ENCODE measurements at regions not wholly inside any gene's neighbourhood (a gene's known extent, or its start where the extent isn't known, plus 50 kb on each side); places are given as distances from the start of the nearest gene placed in this dataset.

DNA sequence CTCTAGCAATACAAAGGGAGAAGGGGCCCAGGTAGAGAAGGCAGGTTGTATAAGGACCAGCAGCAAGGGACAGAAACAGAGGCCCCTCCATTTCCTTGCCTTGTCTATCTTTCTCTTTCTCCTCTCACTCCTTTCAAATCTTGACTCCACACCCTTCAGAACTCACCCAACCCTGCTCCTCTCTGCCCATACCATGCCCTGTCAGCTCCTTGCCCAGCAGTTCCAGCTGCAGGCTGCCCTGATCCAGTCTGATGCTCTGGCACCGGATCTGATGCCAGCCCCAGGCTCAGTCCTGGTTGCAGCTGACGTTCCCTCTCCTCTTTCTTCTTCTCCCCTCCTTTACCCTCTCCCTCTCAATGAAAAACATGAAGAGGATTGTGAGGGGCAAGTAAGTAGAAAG, 291.2 kb downstream of the FBXW7 start:
- TF ChIP-seq POLR2AphosphoS5 (IDR thresholded peaks at IDR 0.05; ENCODE audit: insufficient read depth in 1 of 2, low read depth in 1 of 2): no peak
- TF ChIP-seq POLR2A (IDR thresholded peaks at IDR 0.05): no peak
- TF ChIP-seq, protein P1, sequence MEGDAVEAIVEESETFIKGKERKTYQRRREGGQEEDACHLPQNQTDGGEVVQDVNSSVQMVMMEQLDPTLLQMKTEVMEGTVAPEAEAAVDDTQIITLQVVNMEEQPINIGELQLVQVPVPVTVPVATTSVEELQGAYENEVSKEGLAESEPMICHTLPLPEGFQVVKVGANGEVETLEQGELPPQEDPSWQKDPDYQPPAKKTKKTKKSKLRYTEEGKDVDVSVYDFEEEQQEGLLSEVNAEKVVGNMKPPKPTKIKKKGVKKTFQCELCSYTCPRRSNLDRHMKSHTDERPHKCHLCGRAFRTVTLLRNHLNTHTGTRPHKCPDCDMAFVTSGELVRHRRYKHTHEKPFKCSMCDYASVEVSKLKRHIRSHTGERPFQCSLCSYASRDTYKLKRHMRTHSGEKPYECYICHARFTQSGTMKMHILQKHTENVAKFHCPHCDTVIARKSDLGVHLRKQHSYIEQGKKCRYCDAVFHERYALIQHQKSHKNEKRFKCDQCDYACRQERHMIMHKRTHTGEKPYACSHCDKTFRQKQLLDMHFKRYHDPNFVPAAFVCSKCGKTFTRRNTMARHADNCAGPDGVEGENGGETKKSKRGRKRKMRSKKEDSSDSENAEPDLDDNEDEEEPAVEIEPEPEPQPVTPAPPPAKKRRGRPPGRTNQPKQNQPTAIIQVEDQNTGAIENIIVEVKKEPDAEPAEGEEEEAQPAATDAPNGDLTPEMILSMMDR (IDR thresholded peaks at IDR 0.05): no peak
- Histone ChIP-seq H3K9me3 (no peaks in the 10 kb centered on the region), H3K36me3 (no peaks in the 10 kb centered on the region), H3K27ac (no peak overlapping the region), H3K27me3 (no peaks in the 10 kb centered on the region), H3K4me3 (no peak overlapping the region), H3K4me1 (no peaks in the 10 kb centered on the region)
- DNase-seq (ENCODE audit: extremely low spot score in 2 of 2): no peak
- intact Hi-C loops (cut with DNase I): no loop called here

DNA sequence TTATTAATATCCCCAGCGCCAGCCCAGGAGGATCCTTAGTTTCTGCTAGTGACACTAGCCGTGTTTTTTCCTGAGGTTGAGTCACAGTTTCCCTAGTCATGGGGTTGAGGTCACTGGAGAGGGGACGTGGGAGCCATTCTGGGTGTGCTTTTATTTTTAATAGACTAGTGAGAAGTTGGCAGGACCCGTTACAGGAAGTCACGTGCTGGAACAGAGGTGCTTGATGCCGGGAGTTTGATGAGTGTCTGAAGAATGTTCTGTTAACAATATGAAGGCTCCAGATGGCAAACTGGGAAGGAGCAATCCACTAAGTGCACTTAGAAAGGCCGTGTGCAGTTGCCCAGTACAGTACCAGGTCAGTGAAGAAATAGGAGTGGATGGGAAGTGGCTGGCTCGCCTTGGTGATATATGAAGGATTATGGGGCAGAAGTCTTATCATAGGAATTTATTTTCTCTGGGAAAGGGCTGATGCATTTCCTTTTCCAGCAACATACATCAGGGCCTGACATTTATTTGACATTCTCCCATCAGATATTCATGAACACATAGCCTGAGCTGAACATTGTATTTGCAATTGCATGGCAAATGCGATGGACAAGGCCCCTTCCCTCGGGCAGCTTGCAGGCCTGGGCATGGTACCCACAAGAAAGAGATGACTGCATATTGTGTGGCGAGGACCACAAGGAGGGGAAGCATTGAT, 291.8 kb downstream of the FBXW7 start:
- TF ChIP-seq POLR2AphosphoS5 (IDR thresholded peaks at IDR 0.05; ENCODE audit: insufficient read depth in 1 of 2, low read depth in 1 of 2): peak in 1 of 2 donors; percentile 76
- TF ChIP-seq, protein P1 (IDR thresholded peaks at IDR 0.05): no peak
- intact Hi-C loops (cut with DNase I): no loop called here
- H3K36me3 ChIP-seq: no peaks in the 10 kb centered on the region
- no peak for DNase-seq (ENCODE audit: extremely low spot score in 2 of 2)
- no peak overlapping the region for H3K27ac ChIP-seq
- H3K9me3 ChIP-seq: no peaks in the 10 kb centered on the region
- no peak overlapping the region for H3K4me3 ChIP-seq
- H3K27me3 ChIP-seq: no peaks in the 10 kb centered on the region
- H3K4me1 ChIP-seq: no peaks in the 10 kb centered on the region

DNA sequence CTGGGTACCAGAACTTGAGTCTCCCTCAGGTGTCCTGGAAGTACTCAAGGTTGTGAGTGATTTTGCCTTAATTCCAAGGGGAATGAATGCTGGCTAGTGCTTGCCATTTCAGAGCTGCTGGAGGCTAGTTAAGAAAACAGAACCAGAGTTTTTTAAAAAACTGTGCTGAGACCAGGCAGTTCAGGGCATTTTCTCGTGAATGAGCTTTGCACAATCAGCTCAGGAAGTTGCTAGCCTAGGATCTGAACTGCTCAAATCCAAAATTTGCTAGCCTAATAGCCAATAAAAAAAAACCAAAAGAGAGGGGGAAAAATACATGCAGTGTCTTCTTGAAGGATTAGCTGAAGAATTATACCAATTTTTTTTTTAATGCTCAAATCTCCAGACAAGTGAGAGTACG, 292.7 kb downstream of the FBXW7 start:
- no peak for DNase-seq (ENCODE audit: extremely low spot score in 2 of 2)
- H3K4me1 ChIP-seq: no peaks in the 10 kb centered on the region
- no peaks in the 10 kb centered on the region for H3K9me3 ChIP-seq
- H3K4me3 ChIP-seq: no peak overlapping the region
- no peak overlapping the region for H3K27ac ChIP-seq
- TF ChIP-seq POLR2AphosphoS5 (IDR thresholded peaks at IDR 0.05; ENCODE audit: insufficient read depth in 1 of 2, low read depth in 1 of 2) (no peak), POLR2A (IDR thresholded peaks at IDR 0.05) (no peak)
- TF ChIP-seq, protein P1 (IDR thresholded peaks at IDR 0.05): no peak
- H3K27me3 ChIP-seq: no peaks in the 10 kb centered on the region
- no peaks in the 10 kb centered on the region for H3K36me3 ChIP-seq
- intact Hi-C loops (cut with DNase I): no loop called here

DNA sequence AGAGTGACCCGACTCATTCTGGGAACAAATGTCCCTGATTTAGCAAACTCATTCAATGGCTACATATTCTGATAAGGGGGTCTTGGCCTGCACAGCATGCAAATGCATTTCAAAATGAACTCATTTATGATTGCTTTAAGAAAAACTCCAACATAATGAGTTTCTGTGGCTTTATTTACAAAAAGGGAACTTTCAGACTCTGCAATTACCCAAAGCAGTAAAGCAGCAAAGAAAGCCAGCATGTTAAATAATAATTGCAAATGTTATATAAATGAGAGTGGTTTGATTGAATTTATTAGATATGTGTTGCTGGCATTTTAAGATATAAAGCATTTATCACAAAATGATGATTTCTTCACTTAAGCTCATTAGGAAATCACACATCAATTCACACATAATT, 295.7 kb downstream of the FBXW7 start:
- intact Hi-C loops (cut with DNase I): no loop called here
- DNase-seq (ENCODE audit: extremely low spot score in 2 of 2): no peak

DNA sequence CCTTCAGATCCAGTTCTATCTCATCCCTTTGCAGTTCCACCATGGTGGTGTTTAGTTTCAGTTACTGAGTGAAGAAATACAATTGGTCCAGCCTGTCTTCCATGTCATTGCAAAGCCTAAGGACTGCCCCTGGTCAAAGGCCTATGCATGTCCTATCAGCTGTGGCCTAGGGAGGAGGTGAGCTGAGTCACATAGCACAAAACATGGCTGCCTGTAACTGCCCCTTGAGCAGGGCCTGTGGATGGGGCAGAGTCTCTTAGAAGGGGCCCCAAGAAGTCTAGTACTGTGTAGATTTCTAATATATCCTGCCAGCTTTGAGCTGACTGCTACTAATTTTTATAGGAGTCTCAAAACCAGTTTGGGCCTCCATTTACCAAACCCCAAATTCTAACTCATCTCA, 296.7 kb downstream of the FBXW7 start:
- Histone ChIP-seq H3K4me3 (no peak overlapping the region), H3K9me3 (no peaks in the 10 kb centered on the region), H3K36me3 (no peaks in the 10 kb centered on the region), H3K27ac (no peak overlapping the region), H3K4me1 (no peaks in the 10 kb centered on the region), H3K27me3 (no peaks in the 10 kb centered on the region)
- intact Hi-C loops (cut with DNase I): no loop called here
- TF ChIP-seq POLR2A (IDR thresholded peaks at IDR 0.05): no peak
- no peak for DNase-seq (ENCODE audit: extremely low spot score in 2 of 2)

More for the DNA sequence above, 295.7 kb downstream of the FBXW7 start:
- Histone ChIP-seq H3K4me1 (no peaks in the 10 kb centered on the region), H3K4me3 (no peak overlapping the region), H3K27me3 (no peaks in the 10 kb centered on the region), H3K36me3 (no peaks in the 10 kb centered on the region), H3K27ac (no peak overlapping the region), H3K9me3 (no peaks in the 10 kb centered on the region)
- TF ChIP-seq POLR2A (IDR thresholded peaks at IDR 0.05) (no peak), POLR2AphosphoS5 (IDR thresholded peaks at IDR 0.05; ENCODE audit: insufficient read depth in 1 of 2, low read depth in 1 of 2) (no peak)
- TF ChIP-seq, protein P1 (IDR thresholded peaks at IDR 0.05): no peak

All from vagina (tissue), 2 donors.